ENCODE measurements at regions not wholly inside any gene's neighbourhood (a gene's known extent, or its start where the extent isn't known, plus 50 kb on each side); places are given as distances from the start of the nearest gene placed in this dataset.

DNA sequence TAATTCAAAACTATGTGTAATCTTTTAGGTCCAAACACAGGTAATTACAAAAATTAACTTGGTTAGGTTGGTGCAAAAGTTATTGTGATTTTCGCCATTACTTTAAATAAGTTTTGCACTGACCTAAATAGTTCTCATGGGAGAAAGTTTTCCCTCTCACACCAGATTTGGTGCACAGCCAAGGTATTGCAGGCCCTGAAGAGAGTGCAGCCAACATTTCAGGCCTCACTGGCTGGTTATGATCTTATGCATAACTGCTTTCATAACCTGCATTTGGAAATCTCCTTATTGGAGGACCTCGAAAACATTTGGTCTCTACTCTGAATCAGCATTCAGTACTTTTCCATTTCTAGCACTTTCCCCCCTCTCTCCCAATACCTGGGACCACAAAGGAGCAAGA lies 993.1 kb upstream of the MANEA start (continued):
- TF ChIP-seq, protein P1, sequence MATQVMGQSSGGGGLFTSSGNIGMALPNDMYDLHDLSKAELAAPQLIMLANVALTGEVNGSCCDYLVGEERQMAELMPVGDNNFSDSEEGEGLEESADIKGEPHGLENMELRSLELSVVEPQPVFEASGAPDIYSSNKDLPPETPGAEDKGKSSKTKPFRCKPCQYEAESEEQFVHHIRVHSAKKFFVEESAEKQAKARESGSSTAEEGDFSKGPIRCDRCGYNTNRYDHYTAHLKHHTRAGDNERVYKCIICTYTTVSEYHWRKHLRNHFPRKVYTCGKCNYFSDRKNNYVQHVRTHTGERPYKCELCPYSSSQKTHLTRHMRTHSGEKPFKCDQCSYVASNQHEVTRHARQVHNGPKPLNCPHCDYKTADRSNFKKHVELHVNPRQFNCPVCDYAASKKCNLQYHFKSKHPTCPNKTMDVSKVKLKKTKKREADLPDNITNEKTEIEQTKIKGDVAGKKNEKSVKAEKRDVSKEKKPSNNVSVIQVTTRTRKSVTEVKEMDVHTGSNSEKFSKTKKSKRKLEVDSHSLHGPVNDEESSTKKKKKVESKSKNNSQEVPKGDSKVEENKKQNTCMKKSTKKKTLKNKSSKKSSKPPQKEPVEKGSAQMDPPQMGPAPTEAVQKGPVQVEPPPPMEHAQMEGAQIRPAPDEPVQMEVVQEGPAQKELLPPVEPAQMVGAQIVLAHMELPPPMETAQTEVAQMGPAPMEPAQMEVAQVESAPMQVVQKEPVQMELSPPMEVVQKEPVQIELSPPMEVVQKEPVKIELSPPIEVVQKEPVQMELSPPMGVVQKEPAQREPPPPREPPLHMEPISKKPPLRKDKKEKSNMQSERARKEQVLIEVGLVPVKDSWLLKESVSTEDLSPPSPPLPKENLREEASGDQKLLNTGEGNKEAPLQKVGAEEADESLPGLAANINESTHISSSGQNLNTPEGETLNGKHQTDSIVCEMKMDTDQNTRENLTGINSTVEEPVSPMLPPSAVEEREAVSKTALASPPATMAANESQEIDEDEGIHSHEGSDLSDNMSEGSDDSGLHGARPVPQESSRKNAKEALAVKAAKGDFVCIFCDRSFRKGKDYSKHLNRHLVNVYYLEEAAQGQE (IDR thresholded peaks at IDR 0.05; ENCODE audit: low read depth) = no peak
- TF ChIP-seq SP1 (IDR thresholded peaks at IDR 0.05; ENCODE audit: low read depth) = no peak
- no peak for TF ChIP-seq ZFX (IDR thresholded peaks at IDR 0.05)

DNA sequence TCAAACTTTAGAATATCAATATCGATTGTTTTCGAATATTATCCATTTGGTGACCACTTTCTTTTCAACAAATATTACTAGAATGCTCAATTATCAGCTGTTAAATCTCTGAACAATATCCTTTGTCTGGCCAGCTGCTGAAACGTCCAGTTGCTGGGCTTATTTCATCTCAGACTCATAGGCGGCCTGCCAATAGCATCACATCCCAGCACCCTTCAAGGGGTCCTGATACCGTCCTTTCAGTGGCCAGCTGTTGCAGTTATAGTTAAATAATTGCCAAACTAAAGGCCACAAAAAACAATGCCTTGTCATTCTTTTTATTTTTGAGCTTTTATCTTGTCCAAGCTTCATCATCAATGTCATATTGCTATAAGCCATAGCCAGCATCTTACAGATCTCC lies 1006.8 kb upstream of the MANEA start:
- Histone ChIP-seq H3K4me1 (ENCODE audit: control insufficient read depth in 1 of 2, insufficient read depth in 2 of 2, low read length in 2 of 2) (no peaks in the 10 kb centered on the region), H3K9ac (ENCODE audit: low read length) (no peak overlapping the region), H3K4me3 (replicated peaks in 1 of 2; ENCODE audit: low read depth in 1 of 2, low read length in 2 of 2) (no peak overlapping the region), H3K9me3 (ENCODE audit: control insufficient read depth in 1 of 2, insufficient read depth in 1 of 2, low read depth in 1 of 2, low read length in 2 of 2) (peaks cover 0 to 5% of the 10 kb centered on the region in 2 experiments; a peak in 1 of 4 replicates), H3K9me2 (ENCODE audit: insufficient read depth) (no peaks in the 10 kb centered on the region), H4K20me1 (ENCODE audit: insufficient read depth) (no peaks in the 10 kb centered on the region; the same call in 1 of the 2 replicates), H3K4me2 (ENCODE audit: low read length) (no peak overlapping the region), H3K27ac (ENCODE audit: low read depth, low read length) (no peak overlapping the region), H3K36me3 (ENCODE audit: control insufficient read depth in 1 of 2, insufficient read depth in 2 of 2, low read length in 2 of 2) (no peaks in the 10 kb centered on the region), H3K27me3 (ENCODE audit: insufficient read depth, low read length) (no peaks in the 10 kb centered on the region), H3K79me2 (ENCODE audit: insufficient read depth, low read length) (no peaks in the 10 kb centered on the region), H2AFZ (ENCODE audit: low read depth, low read length, poor library complexity, severe bottlenecking) (no peak overlapping the region)
- intact Hi-C loops (cut with micrococcal nuclease) = no loop called here
- ATAC-seq = no peak
- CTCF ChIA-PET = no interaction called here
- DNase-seq (ENCODE audit: low read depth, low spot score) = no peak
- TF ChIP-seq, protein P2, sequence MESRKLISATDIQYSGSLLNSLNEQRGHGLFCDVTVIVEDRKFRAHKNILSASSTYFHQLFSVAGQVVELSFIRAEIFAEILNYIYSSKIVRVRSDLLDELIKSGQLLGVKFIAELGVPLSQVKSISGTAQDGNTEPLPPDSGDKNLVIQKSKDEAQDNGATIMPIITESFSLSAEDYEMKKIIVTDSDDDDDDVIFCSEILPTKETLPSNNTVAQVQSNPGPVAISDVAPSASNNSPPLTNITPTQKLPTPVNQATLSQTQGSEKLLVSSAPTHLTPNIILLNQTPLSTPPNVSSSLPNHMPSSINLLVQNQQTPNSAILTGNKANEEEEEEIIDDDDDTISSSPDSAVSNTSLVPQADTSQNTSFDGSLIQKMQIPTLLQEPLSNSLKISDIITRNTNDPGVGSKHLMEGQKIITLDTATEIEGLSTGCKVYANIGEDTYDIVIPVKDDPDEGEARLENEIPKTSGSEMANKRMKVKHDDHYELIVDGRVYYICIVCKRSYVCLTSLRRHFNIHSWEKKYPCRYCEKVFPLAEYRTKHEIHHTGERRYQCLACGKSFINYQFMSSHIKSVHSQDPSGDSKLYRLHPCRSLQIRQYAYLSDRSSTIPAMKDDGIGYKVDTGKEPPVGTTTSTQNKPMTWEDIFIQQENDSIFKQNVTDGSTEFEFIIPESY (IDR thresholded peaks at IDR 0.05; ENCODE audit: extremely low read depth, insufficient replicate concordance, low read length) = no peak
- no peak for TF ChIP-seq CEBPB (IDR thresholded peaks at IDR 0.05; ENCODE audit: low read depth)
- POLR2A ChIA-PET = no interaction called here
- BruUV-seq (replicated peaks) = no TSS peak
- RAD21 ChIA-PET (ENCODE audit: low non-redundant PET in 1 of 2, low total read pairs in 2 of 2, uncharacterized antibody in 2 of 2, unreplicated experiment in 2 of 2) = no interaction called here

Measured in HCT116 (cell line).